ENCODE measurements at regions not wholly inside any gene's neighbourhood (a gene's known extent, or its start where the extent isn't known, plus 50 kb on each side); places are given as distances from the start of the nearest gene placed in this dataset.

DNA sequence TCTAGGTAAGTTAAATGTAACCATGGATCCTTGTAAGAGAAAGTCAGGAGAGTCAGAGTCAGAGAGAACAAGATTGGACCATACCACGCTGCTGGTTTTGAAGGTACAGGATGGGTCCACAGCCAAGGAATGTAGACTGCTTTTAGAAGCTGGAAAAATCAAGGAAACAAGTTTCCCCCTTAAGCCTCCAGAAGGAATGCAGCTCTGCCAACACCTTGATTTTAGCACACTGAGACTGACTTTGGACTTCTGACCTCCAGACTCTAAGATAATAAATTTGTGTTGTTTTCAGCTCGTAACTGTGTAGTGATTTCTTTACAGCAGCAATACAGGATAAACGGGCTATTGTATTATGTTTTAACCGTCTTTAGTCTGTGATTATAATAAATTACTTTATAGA lies 108.0 kb upstream of the USP38 start:
- WGBS, 2 donors, result 35 to 46% methylated on average over 4 of the region's 4 CpGs
- ATAC-seq (ENCODE audit: low FRiP score) (no peak), DNase-seq (no peak)
- no peak overlapping the region for H3K4me3 ChIP-seq (ENCODE audit: low read length in 2 of 2)
- intact Hi-C loops (cut with DNase I), result no loop called here
- H3K27ac ChIP-seq (ENCODE audit: low read depth in 1 of 2, low read length in 2 of 2), result no peak overlapping the region
- H3K27me3 ChIP-seq (ENCODE audit: control insufficient read depth in 1 of 2, insufficient read depth in 2 of 2, low read length in 1 of 2), result no peaks in the 10 kb centered on the region
- H3K36me3 ChIP-seq (ENCODE audit: control insufficient read depth in 1 of 2, insufficient read depth in 2 of 2, low read length in 1 of 2), result no peaks in the 10 kb centered on the region
- no peaks in the 10 kb centered on the region for H3K9me3 ChIP-seq (ENCODE audit: control insufficient read depth, low read length)
- H3K4me1 ChIP-seq (ENCODE audit: control insufficient read depth in 1 of 2, insufficient read depth in 2 of 2, low read length in 2 of 2), result no peaks in the 10 kb centered on the region

DNA sequence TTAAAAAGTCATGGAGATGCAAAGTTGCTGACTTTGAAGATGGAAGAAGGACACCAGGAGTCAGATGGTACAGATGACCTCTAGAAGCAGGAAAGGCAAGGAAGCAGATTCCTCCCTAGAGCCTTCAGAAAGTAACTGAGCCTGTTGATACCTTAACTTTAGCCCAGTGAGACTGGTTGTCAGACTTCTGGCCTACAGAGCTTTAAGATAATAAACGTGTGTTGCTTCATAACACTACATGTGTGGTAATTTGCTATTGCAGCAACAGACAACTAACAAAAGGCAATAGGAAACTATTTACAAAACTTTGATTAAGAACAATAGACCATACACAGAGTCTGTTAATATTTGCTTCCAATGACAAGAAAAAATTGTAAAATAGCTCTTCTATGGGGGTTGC lies 102.0 kb upstream of the USP38 start:
- intact Hi-C loops (cut with DNase I), result loop anchor here in 1 of 2 donors (10.0 kb wide), 1 partner anchor 958 kb away; no protein-coding TSS in a partner anchor
- no peaks in the 10 kb centered on the region for H3K36me3 ChIP-seq (ENCODE audit: control insufficient read depth in 1 of 2, insufficient read depth in 2 of 2, low read length in 1 of 2)
- no peak overlapping the region for H3K4me3 ChIP-seq (ENCODE audit: low read length in 2 of 2)
- no peaks in the 10 kb centered on the region for H3K27me3 ChIP-seq (ENCODE audit: control insufficient read depth in 1 of 2, insufficient read depth in 2 of 2, low read length in 1 of 2)
- H3K9me3 ChIP-seq (ENCODE audit: control insufficient read depth, low read length), result no peaks in the 10 kb centered on the region
- DNase-seq (no peak), ATAC-seq (ENCODE audit: low FRiP score) (no peak)
- no peaks in the 10 kb centered on the region for H3K4me1 ChIP-seq (ENCODE audit: control insufficient read depth in 1 of 2, insufficient read depth in 2 of 2, low read length in 2 of 2)
- H3K27ac ChIP-seq (ENCODE audit: low read depth in 1 of 2, low read length in 2 of 2), result no peak overlapping the region
- 73 to 78% methylated on average over 1 of the region's 1 CpG for WGBS, 2 donors

DNA sequence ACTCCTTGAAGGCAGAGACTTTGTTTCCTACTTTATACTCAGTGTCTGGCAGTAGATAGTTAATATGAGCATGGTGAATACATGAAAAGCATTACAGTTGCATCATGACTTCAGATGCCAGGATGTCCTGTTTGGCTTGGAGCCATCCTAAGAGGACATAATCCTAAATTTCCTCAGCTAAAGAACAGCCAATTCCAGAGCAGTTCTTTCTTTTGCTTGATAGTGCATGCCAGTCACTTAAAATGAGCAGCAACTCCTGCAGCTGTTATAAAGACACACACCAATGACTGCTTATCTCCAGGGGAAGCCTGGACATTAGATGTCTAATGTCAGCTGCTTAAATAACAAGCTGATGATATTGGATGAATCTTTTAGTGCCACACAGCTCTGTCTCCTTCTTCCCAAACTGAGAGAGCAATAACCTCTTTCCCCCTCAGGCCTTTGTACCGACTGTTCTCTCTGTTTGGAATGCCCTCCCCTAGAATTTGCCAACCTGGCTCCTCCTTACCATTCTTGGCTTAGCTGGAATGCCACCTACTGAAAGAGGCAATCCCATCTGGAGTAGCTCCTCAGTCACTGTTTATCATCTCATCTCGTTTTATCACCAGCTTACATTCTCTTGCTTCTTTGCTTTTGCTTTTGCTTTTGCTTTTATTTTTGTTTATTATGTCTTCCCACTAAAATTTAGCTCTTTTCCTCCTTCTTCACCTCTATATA lies 100.8 kb upstream of the USP38 start:
- Histone ChIP-seq H3K4me1 (ENCODE audit: control insufficient read depth in 1 of 2, insufficient read depth in 2 of 2, low read length in 2 of 2) (no peaks in the 10 kb centered on the region), H3K9me3 (ENCODE audit: control insufficient read depth, low read length) (no peaks in the 10 kb centered on the region), H3K36me3 (ENCODE audit: control insufficient read depth in 1 of 2, insufficient read depth in 2 of 2, low read length in 1 of 2) (no peaks in the 10 kb centered on the region), H3K4me3 (ENCODE audit: low read length in 2 of 2) (no peak overlapping the region), H3K27me3 (ENCODE audit: control insufficient read depth in 1 of 2, insufficient read depth in 2 of 2, low read length in 1 of 2) (no peaks in the 10 kb centered on the region), H3K27ac (ENCODE audit: low read depth in 1 of 2, low read length in 2 of 2) (no peak overlapping the region)
- 49 to 57% methylated on average over 2 of the region's 2 CpGs for WGBS, 2 donors
- no peak for ATAC-seq (ENCODE audit: low FRiP score)
- no peak for DNase-seq
- intact Hi-C loops (cut with DNase I), result loop anchor here in 1 of 2 donors (10.0 kb wide), 1 partner anchor 959 kb away; no protein-coding TSS in a partner anchor

DNA sequence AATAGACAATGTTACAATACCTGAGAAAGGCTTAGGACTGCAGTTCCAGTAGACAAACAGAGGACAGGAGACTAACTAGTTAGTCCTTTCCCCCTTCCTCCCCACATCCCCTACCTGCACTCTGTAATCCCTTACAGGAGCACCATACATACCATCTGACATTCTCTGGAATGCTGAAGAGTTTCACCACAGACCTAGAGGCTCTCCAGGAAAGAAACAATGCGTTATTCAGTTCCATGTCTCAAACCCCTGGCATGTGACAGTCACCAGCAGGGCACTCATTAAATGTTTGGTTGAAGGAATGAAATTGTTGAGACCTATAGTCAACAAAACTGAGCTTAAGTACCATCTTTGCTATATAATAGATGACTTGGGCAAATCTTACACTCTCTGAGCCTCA lies 100.2 kb upstream of the USP38 start:
- DNase-seq (no peak), ATAC-seq (ENCODE audit: low FRiP score) (no peak)
- Histone ChIP-seq H3K4me1 (ENCODE audit: control insufficient read depth in 1 of 2, insufficient read depth in 2 of 2, low read length in 2 of 2) (no peaks in the 10 kb centered on the region), H3K27me3 (ENCODE audit: control insufficient read depth in 1 of 2, insufficient read depth in 2 of 2, low read length in 1 of 2) (no peaks in the 10 kb centered on the region), H3K9me3 (ENCODE audit: control insufficient read depth, low read length) (no peaks in the 10 kb centered on the region), H3K36me3 (ENCODE audit: control insufficient read depth in 1 of 2, insufficient read depth in 2 of 2, low read length in 1 of 2) (no peaks in the 10 kb centered on the region), H3K4me3 (ENCODE audit: low read length in 2 of 2) (no peak overlapping the region), H3K27ac (ENCODE audit: low read depth in 1 of 2, low read length in 2 of 2) (no peak overlapping the region)
- intact Hi-C loops (cut with DNase I), result loop anchor here in 1 of 2 donors (10.0 kb wide), 1 partner anchor 960 kb away; no protein-coding TSS in a partner anchor
- WGBS, 2 donors, result 68 to 86% methylated on average over 1 of the region's 1 CpG

DNA sequence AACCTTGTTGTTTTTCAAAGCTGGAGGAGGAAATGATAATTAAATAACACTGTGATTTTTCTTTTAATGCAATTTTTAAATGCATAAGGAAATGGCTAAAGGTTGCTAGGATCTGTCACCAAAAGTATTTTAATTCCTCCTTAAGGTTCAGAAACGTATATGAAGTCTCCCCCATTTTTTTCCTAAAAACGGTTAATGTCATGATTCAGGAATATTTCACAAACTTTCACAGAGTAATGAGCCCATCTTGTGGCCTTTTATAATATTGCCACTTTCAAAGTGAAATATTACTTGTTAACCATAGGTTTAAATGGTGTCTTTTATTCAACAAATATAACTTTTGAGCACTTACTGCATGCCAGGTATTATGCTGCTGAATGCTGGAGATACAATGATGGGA lies 99.5 kb upstream of the USP38 start:
- Histone ChIP-seq H3K4me3 (ENCODE audit: low read length in 2 of 2) (no peak overlapping the region), H3K27ac (ENCODE audit: low read depth in 1 of 2, low read length in 2 of 2) (no peak overlapping the region)
- ATAC-seq (ENCODE audit: low FRiP score), result no peak

DNA sequence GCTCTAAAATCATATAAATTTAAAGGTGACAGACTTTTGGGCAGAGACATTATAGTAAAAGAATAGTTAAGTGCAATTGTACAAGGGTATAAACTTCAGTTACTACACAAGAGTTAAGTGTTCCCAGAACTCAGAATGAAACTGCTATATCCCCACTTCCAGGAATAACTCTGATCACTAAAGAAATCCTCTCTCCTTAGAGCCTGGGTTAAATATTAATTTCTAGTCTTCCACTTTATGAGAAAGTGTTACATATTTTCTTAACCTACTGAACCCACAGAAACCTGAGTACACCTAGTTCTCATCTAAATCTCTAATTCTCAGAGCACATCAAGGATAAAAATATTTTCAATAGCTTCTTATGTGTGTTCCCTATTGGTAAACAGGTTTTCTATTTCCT lies 99.1 kb upstream of the USP38 start:
- Histone ChIP-seq H3K4me3 (ENCODE audit: low read length in 2 of 2) (no peak overlapping the region), H3K27me3 (ENCODE audit: control insufficient read depth in 1 of 2, insufficient read depth in 2 of 2, low read length in 1 of 2) (no peaks in the 10 kb centered on the region), H3K27ac (ENCODE audit: low read depth in 1 of 2, low read length in 2 of 2) (no peak overlapping the region), H3K36me3 (ENCODE audit: control insufficient read depth in 1 of 2, insufficient read depth in 2 of 2, low read length in 1 of 2) (no peaks in the 10 kb centered on the region), H3K4me1 (ENCODE audit: control insufficient read depth in 1 of 2, insufficient read depth in 2 of 2, low read length in 2 of 2) (no peaks in the 10 kb centered on the region), H3K9me3 (ENCODE audit: control insufficient read depth, low read length) (no peaks in the 10 kb centered on the region)
- intact Hi-C loops (cut with DNase I), result loop anchor here in 1 of 2 donors (10.0 kb wide), 1 partner anchor 961 kb away; no protein-coding TSS in a partner anchor
- DNase-seq (no peak), ATAC-seq (ENCODE audit: low FRiP score) (no peak)

More for the DNA sequence above, 99.5 kb upstream of the USP38 start:
- Histone ChIP-seq H3K36me3 (ENCODE audit: control insufficient read depth in 1 of 2, insufficient read depth in 2 of 2, low read length in 1 of 2) (no peaks in the 10 kb centered on the region), H3K4me1 (ENCODE audit: control insufficient read depth in 1 of 2, insufficient read depth in 2 of 2, low read length in 2 of 2) (no peaks in the 10 kb centered on the region), H3K9me3 (ENCODE audit: control insufficient read depth, low read length) (no peaks in the 10 kb centered on the region), H3K27me3 (ENCODE audit: control insufficient read depth in 1 of 2, insufficient read depth in 2 of 2, low read length in 1 of 2) (no peaks in the 10 kb centered on the region)
- DNase-seq, result no peak
- 3 to 6% methylated on average over 2 of the region's 2 CpGs for WGBS, 2 donors
- intact Hi-C loops (cut with DNase I), result loop anchor here in 1 of 2 donors (10.0 kb wide), 1 partner anchor 960 kb away; no protein-coding TSS in a partner anchor

DNA sequence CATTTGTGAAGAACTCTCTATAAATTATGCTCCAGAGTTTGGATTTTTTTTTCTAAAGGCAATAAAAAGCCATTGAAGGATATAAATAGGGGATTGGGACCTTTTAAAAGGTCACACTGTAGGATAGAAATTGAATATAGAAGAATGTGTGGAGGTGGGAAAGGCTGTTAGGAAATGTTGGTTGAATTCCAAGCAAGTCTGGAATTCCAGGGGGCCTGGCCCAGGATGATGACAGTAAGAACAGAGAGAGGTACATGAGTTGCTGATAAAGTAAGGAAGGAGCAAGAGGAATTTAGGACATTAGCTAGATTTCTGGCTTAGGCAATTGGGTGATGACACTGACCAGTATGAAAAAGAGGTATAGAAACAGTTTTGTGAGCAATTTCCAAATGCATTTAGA lies 95.4 kb upstream of the USP38 start:
- ATAC-seq (ENCODE audit: low FRiP score) (no peak), DNase-seq (no peak)
- no peaks in the 10 kb centered on the region for H3K4me1 ChIP-seq (ENCODE audit: control insufficient read depth in 1 of 2, insufficient read depth in 2 of 2, low read length in 2 of 2)
- no peaks in the 10 kb centered on the region for H3K9me3 ChIP-seq (ENCODE audit: control insufficient read depth, low read length)
- H3K27me3 ChIP-seq (ENCODE audit: control insufficient read depth in 1 of 2, insufficient read depth in 2 of 2, low read length in 1 of 2), result no peaks in the 10 kb centered on the region
- H3K27ac ChIP-seq (ENCODE audit: low read depth in 1 of 2, low read length in 2 of 2), result no peak overlapping the region
- no peak overlapping the region for H3K4me3 ChIP-seq (ENCODE audit: low read length in 2 of 2)
- no peaks in the 10 kb centered on the region for H3K36me3 ChIP-seq (ENCODE audit: control insufficient read depth in 1 of 2, insufficient read depth in 2 of 2, low read length in 1 of 2)
- intact Hi-C loops (cut with DNase I), result loop anchor here in 1 of 2 donors (10.0 kb wide), 1 partner anchor 964 kb away; no protein-coding TSS in a partner anchor

DNA sequence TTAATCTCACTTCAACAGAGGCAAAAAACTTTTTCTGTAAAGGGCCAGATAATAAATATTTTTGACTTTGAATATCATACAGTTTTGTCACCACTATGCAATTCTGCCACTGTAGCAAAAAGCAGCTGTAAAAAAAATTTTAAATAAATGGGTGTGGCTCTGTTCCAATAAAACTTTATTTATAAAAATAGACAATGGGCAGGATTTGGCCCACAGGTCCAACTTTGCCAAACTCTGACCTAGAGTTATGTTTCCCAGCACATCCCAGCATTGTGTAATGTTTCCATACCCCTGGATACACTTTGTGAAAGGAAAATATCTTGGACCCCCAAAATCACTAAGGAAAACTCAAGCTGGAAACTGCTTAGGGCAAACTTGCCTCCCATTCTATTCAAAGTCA lies 94.9 kb upstream of the USP38 start:
- H3K36me3 ChIP-seq (ENCODE audit: control insufficient read depth in 1 of 2, insufficient read depth in 2 of 2, low read length in 1 of 2), result no peaks in the 10 kb centered on the region
- no peaks in the 10 kb centered on the region for H3K27me3 ChIP-seq (ENCODE audit: control insufficient read depth in 1 of 2, insufficient read depth in 2 of 2, low read length in 1 of 2)
- ATAC-seq (ENCODE audit: low FRiP score), result no peak
- no peak for DNase-seq
- H3K9me3 ChIP-seq (ENCODE audit: control insufficient read depth, low read length), result no peaks in the 10 kb centered on the region
- H3K4me1 ChIP-seq (ENCODE audit: control insufficient read depth in 1 of 2, insufficient read depth in 2 of 2, low read length in 2 of 2), result no peaks in the 10 kb centered on the region
- no peak overlapping the region for H3K4me3 ChIP-seq (ENCODE audit: low read length in 2 of 2)
- intact Hi-C loops (cut with DNase I), result loop anchor here in 1 of 2 donors (10.0 kb wide), 1 partner anchor 965 kb away; no protein-coding TSS in a partner anchor
- no peak overlapping the region for H3K27ac ChIP-seq (ENCODE audit: low read depth in 1 of 2, low read length in 2 of 2)

DNA sequence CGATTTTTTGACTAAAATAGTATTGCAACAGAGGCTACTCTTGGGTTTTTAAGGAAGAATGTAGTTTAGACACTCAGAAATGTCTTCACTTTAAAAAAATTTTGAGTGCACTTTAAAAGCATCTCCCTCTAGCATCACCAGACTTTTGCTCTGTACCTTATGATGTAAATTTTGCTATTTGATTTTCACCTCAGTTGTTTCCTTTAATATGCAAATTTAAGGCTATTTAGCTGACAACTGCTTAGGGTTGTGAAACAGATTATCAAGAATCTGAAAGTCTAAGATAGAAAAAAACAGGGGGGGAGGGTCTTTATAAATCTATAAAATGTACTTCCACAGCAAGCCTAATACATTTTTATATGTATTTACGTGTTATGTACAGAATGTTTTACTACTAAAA lies 92.9 kb upstream of the USP38 start:
- 80 to 82% methylated on average over 2 of the region's 2 CpGs for WGBS, 2 donors
- no peak for ATAC-seq (ENCODE audit: low FRiP score)
- Histone ChIP-seq H3K27me3 (ENCODE audit: control insufficient read depth in 1 of 2, insufficient read depth in 2 of 2, low read length in 1 of 2) (no peaks in the 10 kb centered on the region), H3K4me1 (ENCODE audit: control insufficient read depth in 1 of 2, insufficient read depth in 2 of 2, low read length in 2 of 2) (no peaks in the 10 kb centered on the region), H3K9me3 (ENCODE audit: control insufficient read depth, low read length) (no peaks in the 10 kb centered on the region), H3K4me3 (ENCODE audit: low read length in 2 of 2) (no peak overlapping the region), H3K27ac (ENCODE audit: low read depth in 1 of 2, low read length in 2 of 2) (no peak overlapping the region), H3K36me3 (ENCODE audit: control insufficient read depth in 1 of 2, insufficient read depth in 2 of 2, low read length in 1 of 2) (no peaks in the 10 kb centered on the region)
- intact Hi-C loops (cut with DNase I), result no loop called here
- no peak for DNase-seq

Measured in aorta (tissue), 5 donors.